Breast epithelium (tissue), 3 donors: ENCODE measurements at regions not wholly inside any gene's neighbourhood (a gene's known extent, or its start where the extent isn't known, plus 50 kb on each side); places are given as distances from the start of the nearest gene placed in this dataset.
"Not testable (repeated sequence)": the region's sequence is repeated elsewhere in the genome, so short reads cannot be mapped to it uniquely, and the experiment has no call there.

Experiments used
- POLR2A ChIP-seq: fragments of 450-650 bp; IDR thresholded peaks from one replicate; pipeline ENCODE4 v1.6.1; 2016; ENCODE audit warnings: antibody characterized with exemption, mild to moderate bottlenecking, moderate library complexity
- POLR2AphosphoS5 ChIP-seq, 3 donors: sonication (generic); formaldehyde crosslinking; IDR thresholded peaks; one replicate each; pipeline ENCODE4 v1.6.1; 2017; ENCODE audit warnings: antibody characterized with exemption in 3 of 3
- TF ChIP-seq, protein P1 (sequence below), 3 donors: fragments of 450-650 bp; IDR thresholded peaks; one replicate each; pipeline ENCODE4 v1.5.1; 2016 to 2017; ENCODE audit warnings: antibody characterized with exemption in 3 of 3, mild to moderate bottlenecking in 3 of 3, moderate library complexity in 3 of 3

DNA sequence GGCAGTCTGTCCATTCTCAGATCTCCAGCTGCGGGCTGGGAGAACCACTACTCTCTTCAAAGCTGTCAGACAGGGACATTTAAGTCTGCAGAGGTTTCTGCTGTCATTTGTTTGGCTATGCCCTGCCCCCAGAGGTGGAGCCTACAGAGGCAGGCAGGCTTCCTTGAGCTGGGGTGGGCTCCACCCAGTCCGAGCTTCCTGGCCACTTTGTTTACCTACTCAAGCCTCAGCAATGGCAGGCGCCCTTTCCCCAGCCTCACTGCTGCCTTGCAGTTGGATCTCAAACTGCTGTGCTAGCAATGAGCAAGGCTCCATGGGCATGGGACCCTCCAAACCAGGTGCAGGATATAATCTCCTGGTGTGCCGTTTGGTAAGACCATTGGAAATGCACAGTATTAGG, 1154.5 kb upstream of the ACO1 start:
- TF ChIP-seq POLR2AphosphoS5 (IDR thresholded peaks at IDR 0.05); POLR2A: not testable (repeated sequence)
- TF ChIP-seq, protein P1, sequence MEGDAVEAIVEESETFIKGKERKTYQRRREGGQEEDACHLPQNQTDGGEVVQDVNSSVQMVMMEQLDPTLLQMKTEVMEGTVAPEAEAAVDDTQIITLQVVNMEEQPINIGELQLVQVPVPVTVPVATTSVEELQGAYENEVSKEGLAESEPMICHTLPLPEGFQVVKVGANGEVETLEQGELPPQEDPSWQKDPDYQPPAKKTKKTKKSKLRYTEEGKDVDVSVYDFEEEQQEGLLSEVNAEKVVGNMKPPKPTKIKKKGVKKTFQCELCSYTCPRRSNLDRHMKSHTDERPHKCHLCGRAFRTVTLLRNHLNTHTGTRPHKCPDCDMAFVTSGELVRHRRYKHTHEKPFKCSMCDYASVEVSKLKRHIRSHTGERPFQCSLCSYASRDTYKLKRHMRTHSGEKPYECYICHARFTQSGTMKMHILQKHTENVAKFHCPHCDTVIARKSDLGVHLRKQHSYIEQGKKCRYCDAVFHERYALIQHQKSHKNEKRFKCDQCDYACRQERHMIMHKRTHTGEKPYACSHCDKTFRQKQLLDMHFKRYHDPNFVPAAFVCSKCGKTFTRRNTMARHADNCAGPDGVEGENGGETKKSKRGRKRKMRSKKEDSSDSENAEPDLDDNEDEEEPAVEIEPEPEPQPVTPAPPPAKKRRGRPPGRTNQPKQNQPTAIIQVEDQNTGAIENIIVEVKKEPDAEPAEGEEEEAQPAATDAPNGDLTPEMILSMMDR (IDR thresholded peaks at IDR 0.05) = not testable (repeated sequence)
